ENCODE measurements at regions not wholly inside any gene's neighbourhood (a gene's known extent, or its start where the extent isn't known, plus 50 kb on each side); places are given as distances from the start of the nearest gene placed in this dataset.

DNA sequence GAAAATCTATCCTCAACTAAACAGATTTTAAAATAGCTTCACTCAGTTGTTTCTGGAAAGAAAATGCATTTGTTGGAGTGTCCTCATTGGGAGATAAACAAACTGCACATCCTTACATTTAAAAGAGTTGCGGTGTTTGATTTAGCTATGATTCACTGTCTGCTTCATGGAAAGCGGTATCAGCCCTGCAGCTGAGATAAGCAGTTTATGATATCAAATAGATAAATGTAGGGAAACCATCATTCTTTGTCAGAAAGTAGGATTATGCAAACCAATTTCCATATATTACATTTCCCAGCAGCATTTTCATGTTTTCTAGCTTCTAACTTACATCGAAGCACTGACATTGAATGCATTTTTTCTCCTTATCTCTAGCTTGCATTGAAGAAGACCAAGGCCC is 698.9 kb downstream of the DIPK2A start:
- ATAC-seq (ENCODE audit: poor library complexity) (no peak), DNase-seq (no peak)
- no peaks in the 10 kb centered on the region for H3K36me3 ChIP-seq (ENCODE audit: insufficient read depth, low read length)
- TF ChIP-seq, protein P1, sequence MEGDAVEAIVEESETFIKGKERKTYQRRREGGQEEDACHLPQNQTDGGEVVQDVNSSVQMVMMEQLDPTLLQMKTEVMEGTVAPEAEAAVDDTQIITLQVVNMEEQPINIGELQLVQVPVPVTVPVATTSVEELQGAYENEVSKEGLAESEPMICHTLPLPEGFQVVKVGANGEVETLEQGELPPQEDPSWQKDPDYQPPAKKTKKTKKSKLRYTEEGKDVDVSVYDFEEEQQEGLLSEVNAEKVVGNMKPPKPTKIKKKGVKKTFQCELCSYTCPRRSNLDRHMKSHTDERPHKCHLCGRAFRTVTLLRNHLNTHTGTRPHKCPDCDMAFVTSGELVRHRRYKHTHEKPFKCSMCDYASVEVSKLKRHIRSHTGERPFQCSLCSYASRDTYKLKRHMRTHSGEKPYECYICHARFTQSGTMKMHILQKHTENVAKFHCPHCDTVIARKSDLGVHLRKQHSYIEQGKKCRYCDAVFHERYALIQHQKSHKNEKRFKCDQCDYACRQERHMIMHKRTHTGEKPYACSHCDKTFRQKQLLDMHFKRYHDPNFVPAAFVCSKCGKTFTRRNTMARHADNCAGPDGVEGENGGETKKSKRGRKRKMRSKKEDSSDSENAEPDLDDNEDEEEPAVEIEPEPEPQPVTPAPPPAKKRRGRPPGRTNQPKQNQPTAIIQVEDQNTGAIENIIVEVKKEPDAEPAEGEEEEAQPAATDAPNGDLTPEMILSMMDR (IDR thresholded peaks at IDR 0.05) = no peak
- Mint-ChIP-seq H3K9me3 (peaks cover 8% of the 10 kb centered on the region), H3K4me1 (ENCODE audit: low read depth) (no peaks in the 10 kb centered on the region), H3K36me3 (ENCODE audit: low read depth) (no peaks in the 10 kb centered on the region), H3K27ac (no peak overlapping the region), H3K4me3 (no peak overlapping the region), H3K27me3 (no peaks in the 10 kb centered on the region)
- ChIA-PET CTCF (no interaction called here), POLR2A (no interaction called here)
- no peak overlapping the region for H3K27ac ChIP-seq (ENCODE audit: low read depth in 1 of 2, low read length in 2 of 2)
- H3K9me3 ChIP-seq (ENCODE audit: control insufficient read depth in 1 of 2, insufficient read depth in 1 of 2, low read length in 2 of 2) = peaks cover under 1 to 2% of the 10 kb centered on the region in 2 experiments
- H3K27me3 ChIP-seq (ENCODE audit: control insufficient read depth in 1 of 2, insufficient read depth in 2 of 2, low read length in 2 of 2) = no peaks in the 10 kb centered on the region
- H3K4me3 ChIP-seq (ENCODE audit: low read length) = no peak overlapping the region
- intact Hi-C loops (cut with DNase I, micrococcal nuclease) = no loop called here
- no peaks in the 10 kb centered on the region for H3K4me1 ChIP-seq (ENCODE audit: insufficient read depth, low read length)

DNA sequence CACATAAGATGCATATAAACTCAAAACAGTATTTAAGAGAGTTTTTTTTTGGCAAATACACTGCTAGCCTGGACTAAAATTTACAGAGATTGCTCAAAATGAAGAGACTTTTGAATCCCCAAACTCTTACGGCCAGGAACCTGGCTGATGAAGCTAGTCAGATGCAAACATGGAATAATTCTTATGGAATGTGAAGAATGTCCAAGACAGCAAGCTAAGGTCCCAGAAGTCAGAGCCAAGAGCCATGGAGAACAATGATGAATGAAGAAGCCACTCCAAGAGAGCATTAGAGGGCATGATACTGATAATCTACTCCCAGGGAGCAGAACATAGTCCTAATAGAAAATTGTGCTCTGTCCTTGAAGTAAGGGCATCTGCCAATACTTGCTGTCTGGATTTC is 705.5 kb downstream of the DIPK2A start:
- CTCF ChIA-PET = no interaction called here
- POLR2A ChIA-PET = no interaction called here
- Histone ChIP-seq H3K27me3 (ENCODE audit: control insufficient read depth in 1 of 2, insufficient read depth in 2 of 2, low read length in 2 of 2) (no peaks in the 10 kb centered on the region), H3K27ac (ENCODE audit: low read depth in 1 of 2, low read length in 2 of 2) (no peak overlapping the region), H3K4me3 (ENCODE audit: low read length) (no peak overlapping the region), H3K9me3 (ENCODE audit: control insufficient read depth in 1 of 2, insufficient read depth in 1 of 2, low read length in 2 of 2) (no peaks in the 10 kb centered on the region), H3K36me3 (ENCODE audit: insufficient read depth, low read length) (no peaks in the 10 kb centered on the region), H3K4me1 (ENCODE audit: insufficient read depth, low read length) (no peaks in the 10 kb centered on the region)
- DNase-seq (no peak), ATAC-seq (ENCODE audit: poor library complexity) (no peak)
- H3K27ac Mint-ChIP-seq = no peak overlapping the region
- TF ChIP-seq, protein P1 (IDR thresholded peaks at IDR 0.05) = no peak
- H3K4me1 Mint-ChIP-seq (ENCODE audit: low read depth) = no peaks in the 10 kb centered on the region
- no peaks in the 10 kb centered on the region for H3K27me3 Mint-ChIP-seq
- intact Hi-C loops (cut with DNase I, micrococcal nuclease) = no loop called here
- H3K4me3 Mint-ChIP-seq = no peak overlapping the region
- H3K36me3 Mint-ChIP-seq (ENCODE audit: low read depth) = no peaks in the 10 kb centered on the region
- no peaks in the 10 kb centered on the region for H3K9me3 Mint-ChIP-seq

DNA sequence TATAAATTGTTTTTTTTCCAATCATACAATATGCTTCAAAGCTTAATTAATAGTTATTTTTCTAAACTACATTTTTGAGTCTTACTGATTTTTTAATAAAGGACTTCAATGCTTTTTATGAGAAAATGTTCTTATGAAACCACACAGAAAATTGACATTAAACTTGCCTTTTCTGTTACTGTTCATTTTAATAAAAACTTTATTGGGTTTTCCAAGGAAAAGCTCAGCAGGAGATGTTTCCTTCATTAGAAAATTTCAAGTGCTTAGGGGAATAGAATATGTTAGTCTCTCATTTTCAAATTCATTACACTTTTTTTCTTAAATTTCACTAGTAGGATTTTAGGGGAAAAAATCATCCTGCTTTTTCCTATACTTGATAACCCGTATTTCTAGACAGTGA is 711.4 kb downstream of the DIPK2A start:
- TF ChIP-seq, protein P1 (IDR thresholded peaks at IDR 0.05) = no peak
- H3K4me3 ChIP-seq (ENCODE audit: low read length) = no peak overlapping the region
- intact Hi-C loops (cut with DNase I, micrococcal nuclease) = no loop called here
- CTCF ChIA-PET = no interaction called here
- POLR2A ChIA-PET = no interaction called here
- Mint-ChIP-seq H3K4me3 (no peak overlapping the region), H3K9me3 (no peaks in the 10 kb centered on the region), H3K4me1 (ENCODE audit: low read depth) (no peaks in the 10 kb centered on the region), H3K27ac (no peak overlapping the region), H3K36me3 (ENCODE audit: low read depth) (no peaks in the 10 kb centered on the region), H3K27me3 (no peaks in the 10 kb centered on the region)
- ATAC-seq (ENCODE audit: poor library complexity) (no peak), DNase-seq (no peak)
- H3K27me3 ChIP-seq (ENCODE audit: control insufficient read depth in 1 of 2, insufficient read depth in 2 of 2, low read length in 2 of 2) = no peaks in the 10 kb centered on the region
- H3K4me1 ChIP-seq (ENCODE audit: insufficient read depth, low read length) = no peaks in the 10 kb centered on the region
- H3K27ac ChIP-seq (ENCODE audit: low read depth in 1 of 2, low read length in 2 of 2) = no peak overlapping the region
- no peaks in the 10 kb centered on the region for H3K36me3 ChIP-seq (ENCODE audit: insufficient read depth, low read length)
- no peaks in the 10 kb centered on the region for H3K9me3 ChIP-seq (ENCODE audit: control insufficient read depth in 1 of 2, insufficient read depth in 1 of 2, low read length in 2 of 2)
